ENCODE measurements at regions not wholly inside any gene's neighbourhood (a gene's known extent, or its start where the extent isn't known, plus 50 kb on each side); places are given as distances from the start of the nearest gene placed in this dataset.

DNA sequence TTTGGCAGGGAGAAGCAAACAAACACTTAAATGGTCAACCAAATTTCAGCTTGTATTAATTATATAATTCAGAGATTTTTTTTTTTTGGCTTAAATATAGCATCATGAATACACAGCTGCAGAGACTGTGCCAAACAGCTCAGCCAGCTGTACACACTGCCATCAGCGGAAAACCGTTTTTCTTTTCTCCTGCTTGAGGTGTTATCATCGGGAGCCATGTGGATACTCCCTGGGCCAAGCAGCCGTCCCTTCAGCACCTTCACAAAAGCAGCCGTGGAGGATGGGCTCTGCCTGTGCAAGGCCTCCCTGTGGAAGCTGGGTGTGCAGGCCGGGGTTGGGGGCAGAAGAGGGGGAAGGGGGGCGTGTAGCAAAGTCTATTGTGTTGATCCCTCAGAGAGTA is 85.0 kb downstream of the NUF2 start:
- Histone ChIP-seq H3K4me3 (ENCODE audit: low read length) (no peak overlapping the region), H3K79me2 (ENCODE audit: low read length) (no peaks in the 10 kb centered on the region), H4K20me1 (ENCODE audit: insufficient read depth, low read length) (no peaks in the 10 kb centered on the region), H3K36me3 (replicated peaks; ENCODE audit: low read depth, low read length) (no peaks in the 10 kb centered on the region), H2AFZ (ENCODE audit: low read depth, low read length) (no peak overlapping the region), H3K4me2 (ENCODE audit: low read length) (no peak overlapping the region), H3K9me3 (ENCODE audit: insufficient read depth, low read length) (no peaks in the 10 kb centered on the region), H3K9ac (ENCODE audit: low read length) (no peak overlapping the region), H3K27ac (ENCODE audit: low read length) (no peak overlapping the region), H3K27me3 (ENCODE audit: low read depth, low read length) (peaks cover 10% of the 10 kb centered on the region; the same call in 1 of the 2 replicates), H3K4me1 (ENCODE audit: low read length) (no peaks in the 10 kb centered on the region)
- TF ChIP-seq CTCF (IDR thresholded peaks at IDR 0.05; ENCODE audit: low read depth, low read length), result no peak
- TF ChIP-seq EZH2phosphoT487 (IDR thresholded peaks at IDR 0.05; ENCODE audit: low read depth), result no peak

DNA sequence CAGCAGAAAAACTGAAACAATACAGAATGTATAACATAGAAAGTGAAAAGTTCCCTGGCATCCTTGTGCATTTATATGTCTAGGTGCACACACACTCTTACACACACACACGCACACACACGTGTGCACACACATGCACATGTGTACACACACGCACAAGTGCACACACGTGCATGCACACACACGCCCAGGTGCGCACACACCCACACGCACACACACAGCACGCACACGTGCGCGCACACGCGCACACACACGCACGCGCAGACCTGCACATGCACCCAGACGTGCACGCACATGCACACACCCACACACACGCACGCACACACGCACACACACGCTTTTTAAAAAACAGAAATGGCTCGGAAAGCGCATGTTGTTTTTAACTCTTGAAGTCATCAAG is 86.5 kb downstream of the NUF2 start:
- no peaks in the 10 kb centered on the region for H3K4me1 ChIP-seq (ENCODE audit: low read length)
- no peak overlapping the region for H2AFZ ChIP-seq (ENCODE audit: low read depth, low read length)
- no peak overlapping the region for H3K27ac ChIP-seq (ENCODE audit: low read length)
- no peaks in the 10 kb centered on the region for H3K9me3 ChIP-seq (ENCODE audit: insufficient read depth, low read length)
- no peak overlapping the region for H3K4me3 ChIP-seq (ENCODE audit: low read length)
- no peaks in the 10 kb centered on the region for H3K79me2 ChIP-seq (ENCODE audit: low read length)
- H3K27me3 ChIP-seq (ENCODE audit: low read depth, low read length), result peaks cover 12% of the 10 kb centered on the region
- no peaks in the 10 kb centered on the region for H4K20me1 ChIP-seq (ENCODE audit: insufficient read depth, low read length)
- no peak overlapping the region for H3K9ac ChIP-seq (ENCODE audit: low read length)
- H3K4me2 ChIP-seq (ENCODE audit: low read length), result no peak overlapping the region
- TF ChIP-seq CTCF (IDR thresholded peaks at IDR 0.05; ENCODE audit: low read depth, low read length) (no peak), EZH2phosphoT487 (IDR thresholded peaks at IDR 0.05; ENCODE audit: low read depth) (no peak)
- H3K36me3 ChIP-seq (replicated peaks; ENCODE audit: low read depth, low read length), result no peaks in the 10 kb centered on the region

- 0 out of 2 replicates have a peak overlapping the region, but pooled peaks have one; percentile 7 for H2AFZ ChIP-seq (ENCODE audit: low read depth, low read length)
- H3K27ac ChIP-seq (ENCODE audit: low read length), result no peak overlapping the region
- peaks cover 9% of the 10 kb centered on the region for H3K4me1 ChIP-seq (ENCODE audit: low read length)
- no peaks in the 10 kb centered on the region for H3K36me3 ChIP-seq (replicated peaks; ENCODE audit: low read depth, low read length)
- peaks cover 29% of the 10 kb centered on the region for H3K27me3 ChIP-seq (ENCODE audit: low read depth, low read length)
- no peak overlapping the region for H3K4me3 ChIP-seq (ENCODE audit: low read length)
- TF ChIP-seq EZH2phosphoT487 (IDR thresholded peaks at IDR 0.05; ENCODE audit: low read depth) (no peak), CTCF (IDR thresholded peaks at IDR 0.05; ENCODE audit: low read depth, low read length) (peak; percentile 96)
- H3K9me3 ChIP-seq (ENCODE audit: insufficient read depth, low read length), result no peaks in the 10 kb centered on the region
- no peaks in the 10 kb centered on the region for H4K20me1 ChIP-seq (ENCODE audit: insufficient read depth, low read length)
- no peaks in the 10 kb centered on the region for H3K79me2 ChIP-seq (ENCODE audit: low read length)
- H3K4me2 ChIP-seq (ENCODE audit: low read length), result peak overlapping the region; percentile 40; the same call in 1 of the 2 replicates
- H3K9ac ChIP-seq (ENCODE audit: low read length), result no peak overlapping the region
These were observed 88.6 kb downstream of the NUF2 start for GRCh38 chr1:163410073-163410999.

DNA sequence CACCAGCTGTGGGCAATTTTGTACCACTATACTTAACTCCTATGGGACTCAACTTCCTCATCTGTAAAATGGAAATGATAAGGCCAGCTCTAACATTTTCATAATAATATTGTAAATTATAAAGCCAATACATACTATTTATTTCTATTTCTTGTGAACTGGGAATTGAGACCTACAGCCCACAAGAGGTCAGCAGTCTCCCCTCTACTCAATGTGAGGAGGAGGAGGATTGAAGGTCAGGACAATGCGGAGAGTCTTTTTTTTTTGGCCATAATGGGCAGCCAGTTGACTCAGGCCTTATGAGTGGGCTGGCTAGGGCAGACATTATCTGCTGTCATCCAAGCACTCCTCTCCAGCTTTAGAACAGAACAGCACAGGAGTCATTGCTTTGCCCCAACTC is 90.5 kb downstream of the NUF2 start:
- Histone ChIP-seq H3K27ac (ENCODE audit: low read length) (no peak overlapping the region), H3K9ac (ENCODE audit: low read length) (no peak overlapping the region), H3K79me2 (ENCODE audit: low read length) (no peaks in the 10 kb centered on the region), H2AFZ (ENCODE audit: low read depth, low read length) (no peak overlapping the region), H3K9me3 (ENCODE audit: insufficient read depth, low read length) (no peaks in the 10 kb centered on the region), H3K4me1 (ENCODE audit: low read length) (peaks cover 9% of the 10 kb centered on the region), H4K20me1 (ENCODE audit: insufficient read depth, low read length) (no peaks in the 10 kb centered on the region), H3K4me2 (ENCODE audit: low read length) (no peak overlapping the region), H3K4me3 (ENCODE audit: low read length) (no peak overlapping the region), H3K36me3 (replicated peaks; ENCODE audit: low read depth, low read length) (no peaks in the 10 kb centered on the region), H3K27me3 (ENCODE audit: low read depth, low read length) (peaks cover 41% of the 10 kb centered on the region)
- TF ChIP-seq CTCF (IDR thresholded peaks at IDR 0.05; ENCODE audit: low read depth, low read length) (peak; percentile 9; the same call in 1 of the 2 replicates), EZH2phosphoT487 (IDR thresholded peaks at IDR 0.05; ENCODE audit: low read depth) (no peak)
